Iris pigment epithelial cell (primary cell): ENCODE measurements at regions not wholly inside any gene's neighbourhood (a gene's known extent, or its start where the extent isn't known, plus 50 kb on each side); places are given as distances from the start of the nearest gene placed in this dataset.

Experiments used
- DNase-seq: peaks from one replicate; pipeline ENCODE4 v3.0.0-alpha.2; 2011; ENCODE audit warnings: low read depth

- DNase-seq = no peak
Observed at GRCh38 chr1:87437663-87438295, 109.1 kb downstream of the LMO4 start.

- no peak for DNase-seq
Observed at GRCh38 chr1:87439821-87440220, 111.1 kb downstream of the LMO4 start.

- DNase-seq = no peak
Observed at GRCh38 chr1:87449348-87449963, 120.8 kb downstream of the LMO4 start.

GRCh38 chr1:87450136-87450535, 121.5 kb downstream of the LMO4 start:
- DNase-seq = no peak

- DNase-seq = no peak
Observed at GRCh38 chr1:87450615-87451209, 122.0 kb downstream of the LMO4 start.

- peak; percentile 34 for DNase-seq
Observed at GRCh38 chr1:87451229-87451920, 122.7 kb downstream of the LMO4 start.

GRCh38 chr1:87452648-87453047, 124.0 kb downstream of the LMO4 start:
- no peak for DNase-seq

GRCh38 chr1:87457408-87457807, 128.7 kb downstream of the LMO4 start:
- DNase-seq = no peak

- DNase-seq = no peak
Observed at GRCh38 chr1:87462894-87463293, 134.2 kb downstream of the LMO4 start.

GRCh38 chr1:87464022-87464490, 135.4 kb downstream of the LMO4 start:
- DNase-seq = no peak

GRCh38 chr1:87466621-87467020, 137.9 kb downstream of the LMO4 start:
- no peak for DNase-seq

GRCh38 chr1:87472716-87473115, 144.0 kb downstream of the LMO4 start:
- DNase-seq = no peak

- DNase-seq = no peak
Observed at GRCh38 chr1:87473203-87473661, 144.6 kb downstream of the LMO4 start.

GRCh38 chr1:87474098-87474497, 145.4 kb downstream of the LMO4 start:
- DNase-seq = no peak

GRCh38 chr1:87478231-87478630, 149.6 kb downstream of the LMO4 start:
- DNase-seq = peak; percentile 7

GRCh38 chr1:87495147-87495546, 166.5 kb downstream of the LMO4 start:
- no peak for DNase-seq

- DNase-seq = no peak
Observed at GRCh38 chr1:87495870-87496269, 167.2 kb downstream of the LMO4 start.

GRCh38 chr1:87497380-87498203, 168.9 kb downstream of the LMO4 start:
- DNase-seq = no peak

GRCh38 chr1:87501738-87502137, 173.1 kb downstream of the LMO4 start:
- peak; percentile 7 for DNase-seq

GRCh38 chr1:87505391-87505983, 176.8 kb downstream of the LMO4 start:
- DNase-seq = no peak

- DNase-seq = no peak
Observed at GRCh38 chr1:87506147-87506546, 177.5 kb downstream of the LMO4 start.
